ENCODE measurements at regions not wholly inside any gene's neighbourhood (a gene's known extent, or its start where the extent isn't known, plus 50 kb on each side); places are given as distances from the start of the nearest gene placed in this dataset.

DNA sequence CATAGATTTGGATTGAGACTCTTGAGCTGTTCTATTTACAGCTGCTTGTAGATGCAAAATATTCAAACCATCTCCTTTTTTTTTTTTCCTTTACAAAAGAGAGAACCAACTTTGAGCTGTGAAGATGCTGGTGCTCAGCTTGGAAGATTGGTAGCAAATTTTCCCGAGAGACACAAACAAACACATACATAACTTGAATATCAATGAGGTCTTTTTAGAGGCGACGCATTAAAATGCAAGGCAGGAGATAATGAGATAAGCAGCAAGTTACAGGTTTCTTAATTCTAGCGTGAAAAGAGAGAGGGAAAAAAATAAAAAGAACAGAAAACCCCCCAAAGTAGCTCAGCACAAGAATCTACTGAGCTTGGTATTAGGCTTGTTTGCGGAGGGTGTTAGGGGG is 247.0 kb upstream of the SORL1-AS1 start:
- TF ChIP-seq, protein P1, sequence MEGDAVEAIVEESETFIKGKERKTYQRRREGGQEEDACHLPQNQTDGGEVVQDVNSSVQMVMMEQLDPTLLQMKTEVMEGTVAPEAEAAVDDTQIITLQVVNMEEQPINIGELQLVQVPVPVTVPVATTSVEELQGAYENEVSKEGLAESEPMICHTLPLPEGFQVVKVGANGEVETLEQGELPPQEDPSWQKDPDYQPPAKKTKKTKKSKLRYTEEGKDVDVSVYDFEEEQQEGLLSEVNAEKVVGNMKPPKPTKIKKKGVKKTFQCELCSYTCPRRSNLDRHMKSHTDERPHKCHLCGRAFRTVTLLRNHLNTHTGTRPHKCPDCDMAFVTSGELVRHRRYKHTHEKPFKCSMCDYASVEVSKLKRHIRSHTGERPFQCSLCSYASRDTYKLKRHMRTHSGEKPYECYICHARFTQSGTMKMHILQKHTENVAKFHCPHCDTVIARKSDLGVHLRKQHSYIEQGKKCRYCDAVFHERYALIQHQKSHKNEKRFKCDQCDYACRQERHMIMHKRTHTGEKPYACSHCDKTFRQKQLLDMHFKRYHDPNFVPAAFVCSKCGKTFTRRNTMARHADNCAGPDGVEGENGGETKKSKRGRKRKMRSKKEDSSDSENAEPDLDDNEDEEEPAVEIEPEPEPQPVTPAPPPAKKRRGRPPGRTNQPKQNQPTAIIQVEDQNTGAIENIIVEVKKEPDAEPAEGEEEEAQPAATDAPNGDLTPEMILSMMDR (IDR thresholded peaks at IDR 0.05) = no peak
- no peak for TF ChIP-seq ZFX (IDR thresholded peaks at IDR 0.05; ENCODE audit: borderline replicate concordance)

All from 22Rv1 (cell line).